GM12891 (cell line): ENCODE measurements at regions not wholly inside any gene's neighbourhood (a gene's known extent, or its start where the extent isn't known, plus 50 kb on each side); places are given as distances from the start of the nearest gene placed in this dataset.

ENCODE experiments used
- POLR2A ChIP-seq: IDR thresholded peaks from 2 replicates; pipeline ENCODE4 v1.6.1; 2011; ENCODE audit warnings: low read depth, low read length, control low read depth
- POLR2AphosphoS5 ChIP-seq: IDR thresholded peaks from 2 replicates; pipeline ENCODE4 v1.6.1; 2011; ENCODE audit warnings: low read depth, low read length, control low read depth
- SPI1 ChIP-seq: IDR thresholded peaks from 2 replicates; pipeline ENCODE4 v1.6.1; 2011; ENCODE audit warnings: low read depth, low read length, control low read depth
- TAF1 ChIP-seq: IDR thresholded peaks from 2 replicates; pipeline ENCODE4 v1.6.1; 2011; ENCODE audit warnings: low read depth, low read length, control low read depth

DNA sequence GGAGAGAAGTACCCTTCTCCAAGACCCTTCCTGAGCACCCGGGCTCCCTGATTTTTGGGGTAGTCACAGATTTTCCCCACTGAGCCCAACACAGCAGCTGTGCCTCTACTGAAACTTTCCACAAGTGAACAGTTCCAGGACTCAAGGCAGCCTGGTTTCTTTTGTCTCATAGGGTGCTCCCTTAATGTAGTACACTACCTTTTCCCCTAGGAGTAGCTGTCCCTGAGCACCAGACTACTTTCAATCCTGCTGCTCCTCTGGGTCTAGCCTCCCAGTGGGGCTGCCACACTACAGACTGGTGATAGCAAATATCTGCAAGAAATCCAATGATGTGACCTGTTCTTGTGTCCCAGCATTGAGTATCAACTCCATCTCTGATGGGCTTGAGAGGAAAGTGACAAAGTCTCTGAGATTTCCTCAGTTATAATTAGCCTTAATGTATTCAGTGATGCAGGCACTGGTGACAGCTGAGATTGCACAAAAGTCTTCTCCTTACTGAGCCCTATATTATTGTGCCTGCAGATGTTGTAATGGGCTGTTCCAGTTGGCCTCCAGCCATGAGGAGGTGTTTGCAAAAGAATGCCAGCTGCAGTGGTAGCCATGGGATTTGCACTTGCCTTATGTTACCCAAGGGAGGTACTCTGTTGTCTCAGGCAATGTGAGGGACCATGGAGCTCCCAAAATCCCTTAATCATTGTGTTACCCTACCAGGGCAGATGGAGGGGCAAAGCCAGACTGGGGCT, 1802.5 kb downstream of the EFNA5 start:
- TF ChIP-seq TAF1, result no peak
- no peak for TF ChIP-seq POLR2A
- no peak for TF ChIP-seq POLR2AphosphoS5
- TF ChIP-seq SPI1, result no peak
